ENCODE measurements at regions not wholly inside any gene's neighbourhood (a gene's known extent, or its start where the extent isn't known, plus 50 kb on each side); places are given as distances from the start of the nearest gene placed in this dataset.

DNA sequence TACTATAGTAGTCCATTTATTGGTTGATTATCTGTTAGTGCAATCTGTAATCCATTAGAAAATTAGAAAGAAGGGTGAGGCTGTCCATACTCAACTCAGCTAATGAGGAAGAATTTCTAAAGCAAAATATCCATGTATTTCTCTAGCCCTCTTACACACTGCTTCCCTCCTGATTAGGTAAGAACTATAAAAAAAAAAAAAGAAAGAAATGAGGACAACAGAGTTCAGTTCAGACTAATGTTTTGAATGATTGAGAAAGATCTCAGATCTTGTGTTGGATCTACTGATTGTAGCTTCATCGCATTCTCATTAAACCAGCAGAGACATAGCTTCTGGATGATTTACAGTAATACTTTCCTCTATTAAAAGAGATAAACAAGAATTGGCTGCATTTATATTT, 233.3 kb downstream of the KLF5 start:
- no peak overlapping the region for H3K27ac ChIP-seq
- H3K4me3 ChIP-seq (IDR thresholded peaks at IDR 0.05; ENCODE audit: insufficient read depth, low read depth, low read length): no peak overlapping the region
- H3K4me1 ChIP-seq (ENCODE audit: low read depth, poor library complexity, severe bottlenecking): no peaks in the 10 kb centered on the region
- no peak overlapping the region for H3K4me2 ChIP-seq
- H2AFZ ChIP-seq (ENCODE audit: low read depth): no peak overlapping the region
- no peaks in the 10 kb centered on the region for H3K79me2 ChIP-seq (ENCODE audit: insufficient read depth, low read depth)
- H3K36me3 ChIP-seq (ENCODE audit: insufficient read depth): no peaks in the 10 kb centered on the region
- no peaks in the 10 kb centered on the region for H3K27me3 ChIP-seq (ENCODE audit: insufficient read depth, low read depth)
- TF ChIP-seq CTCF (conservative IDR thresholded peaks at IDR 0.05; ENCODE audit: low read depth, low read length): no peak
- no peaks in the 10 kb centered on the region for H4K20me1 ChIP-seq (ENCODE audit: insufficient read depth)
- no peak overlapping the region for H3K9ac ChIP-seq

DNA sequence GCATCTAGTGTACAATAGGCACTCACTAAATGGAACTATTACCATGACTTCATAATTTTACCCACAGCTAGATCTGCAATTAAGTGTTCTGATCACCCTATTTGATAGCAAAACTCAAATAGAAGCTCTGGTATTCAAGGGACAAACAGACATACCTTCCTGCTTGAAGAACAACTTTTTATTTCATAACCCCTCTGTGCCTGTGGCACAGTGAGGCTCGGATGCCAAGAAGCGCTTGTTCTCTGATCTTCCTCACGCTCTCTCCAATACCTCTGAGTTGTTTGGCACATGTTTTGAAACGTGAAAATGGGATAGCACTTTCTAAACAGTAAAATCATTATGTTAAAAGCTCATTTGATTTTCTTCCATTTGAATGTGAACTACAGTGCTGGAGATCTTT, 232.0 kb downstream of the KLF5 start:
- Histone ChIP-seq H4K20me1 (ENCODE audit: insufficient read depth) (no peaks in the 10 kb centered on the region), H3K9ac (no peak overlapping the region), H3K4me1 (ENCODE audit: low read depth, poor library complexity, severe bottlenecking) (no peaks in the 10 kb centered on the region), H3K4me3 (IDR thresholded peaks at IDR 0.05; ENCODE audit: insufficient read depth, low read depth, low read length) (no peak overlapping the region), H3K27ac (no peak overlapping the region), H3K4me2 (no peak overlapping the region), H3K79me2 (ENCODE audit: insufficient read depth, low read depth) (no peaks in the 10 kb centered on the region), H3K36me3 (ENCODE audit: insufficient read depth) (no peaks in the 10 kb centered on the region), H2AFZ (ENCODE audit: low read depth) (no peak overlapping the region), H3K27me3 (ENCODE audit: insufficient read depth, low read depth) (no peaks in the 10 kb centered on the region)
- TF ChIP-seq CTCF (conservative IDR thresholded peaks at IDR 0.05; ENCODE audit: low read depth, low read length): no peak

GRCh38 chr13:73288596-73288995, 229.8 kb downstream of the KLF5 start:
- Histone ChIP-seq H3K4me3 (IDR thresholded peaks at IDR 0.05; ENCODE audit: insufficient read depth, low read depth, low read length) (no peak overlapping the region), H4K20me1 (ENCODE audit: insufficient read depth) (no peaks in the 10 kb centered on the region), H2AFZ (ENCODE audit: low read depth) (no peak overlapping the region), H3K4me2 (no peak overlapping the region), H3K27ac (no peak overlapping the region), H3K9ac (no peak overlapping the region), H3K4me1 (ENCODE audit: low read depth, poor library complexity, severe bottlenecking) (no peaks in the 10 kb centered on the region), H3K36me3 (ENCODE audit: insufficient read depth) (no peaks in the 10 kb centered on the region), H3K79me2 (ENCODE audit: insufficient read depth, low read depth) (no peaks in the 10 kb centered on the region), H3K27me3 (ENCODE audit: insufficient read depth, low read depth) (no peaks in the 10 kb centered on the region)
- TF ChIP-seq CTCF (conservative IDR thresholded peaks at IDR 0.05; ENCODE audit: low read depth, low read length): no peak

DNA sequence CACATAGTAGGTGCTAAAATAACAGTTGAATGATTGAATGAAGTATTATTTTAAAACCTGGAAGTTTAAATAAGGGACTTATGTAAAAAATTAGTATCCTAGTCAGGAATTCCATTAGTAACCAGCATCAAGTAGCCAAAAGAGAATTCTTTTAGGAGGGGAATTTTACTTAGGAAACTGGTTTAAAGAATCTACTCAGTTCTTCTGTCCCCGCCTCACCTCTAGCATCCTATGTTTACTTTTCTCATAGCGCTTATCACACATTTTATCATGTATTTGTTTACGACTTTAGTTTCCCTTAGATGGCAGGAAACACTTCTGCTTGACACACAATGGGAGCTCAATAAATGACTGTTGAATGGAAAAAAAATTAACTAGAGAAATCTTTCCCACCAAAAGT, 229.0 kb downstream of the KLF5 start:
- no peak for TF ChIP-seq CTCF (conservative IDR thresholded peaks at IDR 0.05; ENCODE audit: low read depth, low read length)
- H3K36me3 ChIP-seq (ENCODE audit: insufficient read depth): no peaks in the 10 kb centered on the region
- H2AFZ ChIP-seq (ENCODE audit: low read depth): no peak overlapping the region
- no peaks in the 10 kb centered on the region for H3K79me2 ChIP-seq (ENCODE audit: insufficient read depth, low read depth)
- H3K4me2 ChIP-seq: no peak overlapping the region
- H3K27me3 ChIP-seq (ENCODE audit: insufficient read depth, low read depth): no peaks in the 10 kb centered on the region
- no peak overlapping the region for H3K27ac ChIP-seq
- no peak overlapping the region for H3K4me3 ChIP-seq (IDR thresholded peaks at IDR 0.05; ENCODE audit: insufficient read depth, low read depth, low read length)
- no peaks in the 10 kb centered on the region for H4K20me1 ChIP-seq (ENCODE audit: insufficient read depth)
- H3K4me1 ChIP-seq (ENCODE audit: low read depth, poor library complexity, severe bottlenecking): no peaks in the 10 kb centered on the region
- no peak overlapping the region for H3K9ac ChIP-seq
